ENCODE measurements at regions not wholly inside any gene's neighbourhood (a gene's known extent, or its start where the extent isn't known, plus 50 kb on each side); places are given as distances from the start of the nearest gene placed in this dataset.

GRCh38 chr5:171543148-171543815, 123.8 kb downstream of the FGF18 start:
- H3K9me3 ChIP-seq (ENCODE audit: low read length): no peaks in the 10 kb centered on the region
- H2AFZ ChIP-seq (ENCODE audit: low read depth, low read length): no peak overlapping the region
- H3K27ac ChIP-seq (ENCODE audit: low read length): no peak overlapping the region
- H3K36me3 ChIP-seq (ENCODE audit: insufficient read depth, low read length): no peaks in the 10 kb centered on the region
- no peaks in the 10 kb centered on the region for H4K20me1 ChIP-seq (ENCODE audit: insufficient read depth)
- no peaks in the 10 kb centered on the region for H3F3A ChIP-seq (ENCODE audit: insufficient read depth, low read length, poor library complexity, severe bottlenecking)
- H3K9ac ChIP-seq (ENCODE audit: low read length): no peak overlapping the region
- no peak overlapping the region for H3K4me3 ChIP-seq (ENCODE audit: low read length)
- no peak overlapping the region for H3K4me2 ChIP-seq (ENCODE audit: low read length)
- no peaks in the 10 kb centered on the region for H3K9me2 ChIP-seq (ENCODE audit: insufficient read depth, low read length)
- no peaks in the 10 kb centered on the region for H3K27me3 ChIP-seq (ENCODE audit: insufficient read depth, low read depth, low read length)
- no peak for TF ChIP-seq MXI1 (conservative IDR thresholded peaks at IDR 0.05; ENCODE audit: poor library complexity, severe bottlenecking)
- TF ChIP-seq CTCF (IDR thresholded peaks at IDR 0.05; ENCODE audit: poor library complexity, severe bottlenecking): no peak
- TF ChIP-seq TAF1 (IDR thresholded peaks at IDR 0.05; ENCODE audit: low read depth): no peak
- TF ChIP-seq REST (IDR thresholded peaks at IDR 0.05; ENCODE audit: borderline replicate concordance): no peak
- H3K79me2 ChIP-seq (replicated peaks; ENCODE audit: insufficient read depth, low read length): no peaks in the 10 kb centered on the region

GRCh38 chr5:171544913-171545765, 125.7 kb downstream of the FGF18 start:
- H3K4me3 ChIP-seq (ENCODE audit: low read length): no peak overlapping the region
- no peak overlapping the region for H3K27ac ChIP-seq (ENCODE audit: low read length)
- no peaks in the 10 kb centered on the region for H3K9me2 ChIP-seq (ENCODE audit: insufficient read depth, low read length)
- H4K20me1 ChIP-seq (ENCODE audit: insufficient read depth): no peaks in the 10 kb centered on the region
- H3K9ac ChIP-seq (ENCODE audit: low read length): no peak overlapping the region
- no peaks in the 10 kb centered on the region for H3K79me2 ChIP-seq (replicated peaks; ENCODE audit: insufficient read depth, low read length)
- H3K4me2 ChIP-seq (ENCODE audit: low read length): no peak overlapping the region
- H3K36me3 ChIP-seq (ENCODE audit: insufficient read depth, low read length): no peaks in the 10 kb centered on the region
- no peaks in the 10 kb centered on the region for H3K9me3 ChIP-seq (ENCODE audit: low read length)
- no peak overlapping the region for H2AFZ ChIP-seq (ENCODE audit: low read depth, low read length)
- no peaks in the 10 kb centered on the region for H3F3A ChIP-seq (ENCODE audit: insufficient read depth, low read length, poor library complexity, severe bottlenecking)
- no peaks in the 10 kb centered on the region for H3K27me3 ChIP-seq (ENCODE audit: insufficient read depth, low read depth, low read length)
- TF ChIP-seq SMC3 (conservative IDR thresholded peaks at IDR 0.05; ENCODE audit: poor library complexity): no peak
- no peak for TF ChIP-seq REST (IDR thresholded peaks at IDR 0.05; ENCODE audit: borderline replicate concordance)
- no peak for TF ChIP-seq EZH2 (IDR thresholded peaks at IDR 0.05; ENCODE audit: borderline replicate concordance, insufficient read depth, low read length, poor library complexity, severe bottlenecking)
- no peak for TF ChIP-seq EP300 (conservative IDR thresholded peaks at IDR 0.05; ENCODE audit: poor library complexity, severe bottlenecking)
- TF ChIP-seq MXI1 (conservative IDR thresholded peaks at IDR 0.05; ENCODE audit: poor library complexity, severe bottlenecking): no peak
- no peak for TF ChIP-seq TAF1 (IDR thresholded peaks at IDR 0.05; ENCODE audit: low read depth)
- TF ChIP-seq CTCF (IDR thresholded peaks at IDR 0.05; ENCODE audit: poor library complexity, severe bottlenecking): no peak
- no peak for TF ChIP-seq POLR2AphosphoS5 (IDR thresholded peaks at IDR 0.05)
- TF ChIP-seq RAD21 (conservative IDR thresholded peaks at IDR 0.05): no peak

Measured in neural cell (in vitro differentiated cells).